ENCODE measurements at regions not wholly inside any gene's neighbourhood (a gene's known extent, or its start where the extent isn't known, plus 50 kb on each side); places are given as distances from the start of the nearest gene placed in this dataset.

- no peak for TF ChIP-seq CTCF (IDR thresholded peaks at IDR 0.05; ENCODE audit: extremely low read depth in 1 of 2, insufficient read depth in 1 of 2, low read depth in 1 of 2, low read length in 2 of 2)
- TF ChIP-seq JUN (IDR thresholded peaks at IDR 0.05; ENCODE audit: borderline replicate concordance, insufficient read depth, insufficient read length, low read depth): no peak
- no peak for TF ChIP-seq POLR2A (IDR thresholded peaks at IDR 0.05; ENCODE audit: low read depth, low read length)
- no peak for TF ChIP-seq POLR2AphosphoS5 (IDR thresholded peaks at IDR 0.05; ENCODE audit: insufficient read depth, low read depth, low read length)
- TF ChIP-seq MAX (IDR thresholded peaks at IDR 0.05; ENCODE audit: insufficient read depth, insufficient read length): no peak
- TF ChIP-seq FOS (IDR thresholded peaks at IDR 0.05; ENCODE audit: borderline replicate concordance, insufficient read depth, low read length): no peak
- no peak for TF ChIP-seq EZH2 (IDR thresholded peaks at IDR 0.05; ENCODE audit: borderline replicate concordance, low read depth, low read length, severe bottlenecking)
- no peak for TF ChIP-seq GATA2 (IDR thresholded peaks at IDR 0.05; ENCODE audit: insufficient read depth, insufficient read length, low read depth, low read length)
- no peak for TF ChIP-seq MYC (IDR thresholded peaks at IDR 0.05; ENCODE audit: low read depth, low read length)
Measured at GRCh38 chr1:90208949-90209348, 214.0 kb downstream of the ZNF326 start.

All from endothelial cell of umbilical vein (primary cell).